ENCODE measurements at regions not wholly inside any gene's neighbourhood (a gene's known extent, or its start where the extent isn't known, plus 50 kb on each side); places are given as distances from the start of the nearest gene placed in this dataset.
"Not testable (repeated sequence)": the region's sequence is repeated elsewhere in the genome, so short reads cannot be mapped to it uniquely, and the experiment has no call there.

DNA sequence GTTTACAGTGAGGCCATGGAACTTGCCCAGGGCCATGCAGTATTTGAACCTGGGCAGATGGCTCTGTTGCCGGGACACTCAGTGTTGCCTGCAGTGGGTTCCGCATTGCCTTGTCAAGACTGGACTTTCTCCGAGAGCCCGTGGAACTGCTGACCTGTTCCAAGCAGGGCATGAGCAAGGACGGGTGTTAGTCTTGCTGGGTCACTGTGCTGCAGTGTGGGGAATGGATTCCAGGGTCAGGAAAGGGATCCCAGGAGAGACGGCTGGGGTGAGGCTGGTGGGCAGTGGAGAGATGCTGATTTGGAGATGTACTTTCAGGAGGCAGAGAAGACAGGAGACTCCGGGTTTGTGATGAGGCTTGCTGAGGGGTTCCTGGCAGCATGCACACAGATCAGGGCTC is 348.7 kb upstream of the HS6ST1 start:
- no peak overlapping the region for H2AFZ ChIP-seq (ENCODE audit: low read length)
- H3K36me3 ChIP-seq (ENCODE audit: insufficient read depth, low read length), result no peaks in the 10 kb centered on the region
- no peaks in the 10 kb centered on the region for H3K79me2 ChIP-seq (ENCODE audit: low read length)
- DNase-seq, result no peak
- no peak overlapping the region for H3K4me2 ChIP-seq (ENCODE audit: low read depth, low read length, poor library complexity, severe bottlenecking)
- no peaks in the 10 kb centered on the region for H3K27me3 ChIP-seq (ENCODE audit: low read length)
- no peaks in the 10 kb centered on the region for H3K4me1 ChIP-seq (ENCODE audit: low read length)
- H4K20me1 ChIP-seq (ENCODE audit: insufficient read depth, low read depth, low read length), result no peaks in the 10 kb centered on the region
- H3K9me3 ChIP-seq (ENCODE audit: low read length), result no peaks in the 10 kb centered on the region
- H3K27ac ChIP-seq (ENCODE audit: low read length), result no peak overlapping the region
- no peak overlapping the region for H3K4me3 ChIP-seq (ENCODE audit: low read length)
- H3K9me2 ChIP-seq (replicated peaks; ENCODE audit: insufficient read depth, low read length), result no peaks in the 10 kb centered on the region
- H3K9ac ChIP-seq (ENCODE audit: low read length), result no peak overlapping the region

- H3K9ac ChIP-seq (ENCODE audit: low read length), result no peak overlapping the region
- DNase-seq, result no peak
- H3K4me3 ChIP-seq (ENCODE audit: low read length), result no peak overlapping the region
- no peaks in the 10 kb centered on the region for H3K4me1 ChIP-seq (ENCODE audit: low read length)
- no peaks in the 10 kb centered on the region for H3K9me3 ChIP-seq (ENCODE audit: low read length)
- no peaks in the 10 kb centered on the region for H4K20me1 ChIP-seq (ENCODE audit: insufficient read depth, low read depth, low read length)
- H3K27ac ChIP-seq (ENCODE audit: low read length), result no peak overlapping the region
- H3K9me2 ChIP-seq (replicated peaks; ENCODE audit: insufficient read depth, low read length), result no peaks in the 10 kb centered on the region
- H3K36me3 ChIP-seq (ENCODE audit: insufficient read depth, low read length), result no peaks in the 10 kb centered on the region
- no peaks in the 10 kb centered on the region for H3K27me3 ChIP-seq (ENCODE audit: low read length)
- no peak overlapping the region for H2AFZ ChIP-seq (ENCODE audit: low read length)
- H3K4me2 ChIP-seq (ENCODE audit: low read depth, low read length, poor library complexity, severe bottlenecking), result no peak overlapping the region
- no peaks in the 10 kb centered on the region for H3K79me2 ChIP-seq (ENCODE audit: low read length)
Measured at GRCh38 chr2:128668946-128669345, 350.3 kb upstream of the HS6ST1 start.

DNA sequence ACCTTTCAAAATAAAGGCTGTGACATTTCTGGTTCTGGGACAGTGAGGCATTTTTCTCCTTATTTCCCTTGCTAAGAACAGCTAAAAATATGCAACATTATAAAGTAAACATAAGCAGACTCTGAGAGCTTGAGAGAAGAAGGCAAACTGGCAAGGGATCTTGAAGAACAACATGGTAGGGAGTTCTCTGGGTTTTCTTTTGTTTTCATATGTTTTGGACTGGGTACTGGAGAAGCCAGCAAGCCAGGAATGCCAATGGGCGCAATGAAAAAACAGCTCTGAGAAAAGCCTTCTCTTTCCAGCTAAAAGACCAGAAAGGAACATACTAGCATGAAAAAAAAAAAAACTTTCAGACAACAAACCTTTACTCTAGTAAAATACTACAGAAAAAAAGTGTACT is 351.4 kb upstream of the HS6ST1 start:
- H4K20me1 ChIP-seq (ENCODE audit: insufficient read depth, low read depth, low read length), result no peaks in the 10 kb centered on the region
- no peak overlapping the region for H2AFZ ChIP-seq (ENCODE audit: low read length)
- no peak overlapping the region for H3K9ac ChIP-seq (ENCODE audit: low read length)
- no peaks in the 10 kb centered on the region for H3K79me2 ChIP-seq (ENCODE audit: low read length)
- H3K9me3 ChIP-seq (ENCODE audit: low read length), result no peaks in the 10 kb centered on the region
- no peak overlapping the region for H3K27ac ChIP-seq (ENCODE audit: low read length)
- H3K4me3 ChIP-seq (ENCODE audit: low read length), result no peak overlapping the region
- no peak for DNase-seq
- no peaks in the 10 kb centered on the region for H3K4me1 ChIP-seq (ENCODE audit: low read length)
- no peak overlapping the region for H3K4me2 ChIP-seq (ENCODE audit: low read depth, low read length, poor library complexity, severe bottlenecking)
- H3K9me2 ChIP-seq (replicated peaks; ENCODE audit: insufficient read depth, low read length), result no peaks in the 10 kb centered on the region
- H3K36me3 ChIP-seq (ENCODE audit: insufficient read depth, low read length), result no peaks in the 10 kb centered on the region
- H3K27me3 ChIP-seq (ENCODE audit: low read length), result no peaks in the 10 kb centered on the region

DNA sequence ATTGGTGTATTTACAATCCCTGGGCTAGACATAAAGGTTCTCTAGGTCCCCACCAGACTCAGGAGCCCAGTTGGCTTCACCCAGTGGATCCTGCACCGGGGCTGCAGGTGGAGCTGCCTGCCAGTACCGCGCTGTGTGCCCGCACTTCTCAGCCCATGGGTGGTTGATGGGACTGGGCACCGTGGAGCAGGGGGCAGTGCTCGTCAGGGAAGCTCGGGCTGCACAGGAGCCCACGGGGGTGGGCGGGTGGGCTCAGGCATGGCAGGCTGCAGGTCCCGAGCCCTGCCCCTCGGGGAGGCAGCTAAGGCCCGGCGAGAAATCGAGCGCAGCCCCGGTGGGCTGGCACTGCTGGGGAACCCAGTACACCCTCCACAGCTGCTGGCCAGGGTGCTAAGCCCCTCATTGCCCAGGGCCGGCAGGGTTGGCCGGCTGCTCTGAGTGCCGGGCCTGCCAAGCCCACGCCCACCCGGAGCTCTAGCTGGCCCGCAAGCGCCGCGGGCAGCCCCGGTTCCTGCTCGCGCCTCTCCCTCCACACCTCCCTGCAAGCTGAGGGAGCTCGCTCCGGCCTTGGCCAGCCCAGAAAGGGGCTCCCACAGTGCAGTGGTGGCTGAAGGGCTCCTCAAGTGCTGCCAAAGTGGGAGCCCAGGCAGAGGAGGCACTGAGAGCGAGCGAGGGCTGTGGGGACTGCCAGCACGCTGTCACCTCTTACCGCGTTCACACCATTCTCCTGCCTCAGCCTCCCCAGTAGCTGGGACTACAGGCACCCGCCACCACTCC is 353.5 kb upstream of the HS6ST1 start:
- H3K27ac ChIP-seq (ENCODE audit: low read length); H3K79me2 ChIP-seq (ENCODE audit: low read length); H3K27me3 ChIP-seq (ENCODE audit: low read length); H3K36me3 ChIP-seq (ENCODE audit: insufficient read depth, low read length); H3K9me3 ChIP-seq (ENCODE audit: low read length); H3K4me2 ChIP-seq (ENCODE audit: low read depth, low read length, poor library complexity, severe bottlenecking); H4K20me1 ChIP-seq (ENCODE audit: insufficient read depth, low read depth, low read length); H3K4me3 ChIP-seq (ENCODE audit: low read length); H2AFZ ChIP-seq (ENCODE audit: low read length); H3K4me1 ChIP-seq (ENCODE audit: low read length); H3K9ac ChIP-seq (ENCODE audit: low read length); DNase-seq; H3K9me2 ChIP-seq (replicated peaks; ENCODE audit: insufficient read depth, low read length): not testable (repeated sequence)

- H3K9ac ChIP-seq (ENCODE audit: low read length); H4K20me1 ChIP-seq (ENCODE audit: insufficient read depth, low read depth, low read length); H3K79me2 ChIP-seq (ENCODE audit: low read length); H2AFZ ChIP-seq (ENCODE audit: low read length); H3K27me3 ChIP-seq (ENCODE audit: low read length); H3K9me3 ChIP-seq (ENCODE audit: low read length); DNase-seq; H3K27ac ChIP-seq (ENCODE audit: low read length); H3K4me3 ChIP-seq (ENCODE audit: low read length); H3K9me2 ChIP-seq (replicated peaks; ENCODE audit: insufficient read depth, low read length); H3K4me1 ChIP-seq (ENCODE audit: low read length); H3K4me2 ChIP-seq (ENCODE audit: low read depth, low read length, poor library complexity, severe bottlenecking); H3K36me3 ChIP-seq (ENCODE audit: insufficient read depth, low read length): not testable (repeated sequence)
Measured at GRCh38 chr2:128679680-128680079, 361.0 kb upstream of the HS6ST1 start.

DNA sequence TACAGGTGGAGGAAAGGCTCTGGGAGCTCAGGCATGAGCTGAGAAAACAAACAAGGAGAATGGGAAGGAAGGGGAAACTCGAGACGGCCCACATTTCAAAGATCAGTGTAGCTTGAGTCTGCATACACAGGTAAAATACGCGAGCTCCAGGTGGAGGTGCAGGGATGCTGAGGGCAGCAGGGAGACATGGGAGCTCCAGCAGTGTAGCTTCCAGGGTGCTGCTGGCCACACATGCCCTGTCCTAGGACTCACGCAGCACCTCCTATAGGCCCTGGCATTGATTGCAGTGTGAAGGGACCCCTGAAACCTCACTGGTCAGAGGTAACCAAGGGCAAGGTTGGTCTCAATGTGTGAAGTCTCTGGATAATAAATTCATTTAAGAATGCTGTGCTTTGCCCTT is 362.8 kb upstream of the HS6ST1 start:
- H3K9me3 ChIP-seq (ENCODE audit: low read length), result no peaks in the 10 kb centered on the region
- H4K20me1 ChIP-seq (ENCODE audit: insufficient read depth, low read depth, low read length), result no peaks in the 10 kb centered on the region
- no peaks in the 10 kb centered on the region for H3K79me2 ChIP-seq (ENCODE audit: low read length)
- no peaks in the 10 kb centered on the region for H3K9me2 ChIP-seq (replicated peaks; ENCODE audit: insufficient read depth, low read length)
- DNase-seq, result peak; percentile 53
- H2AFZ ChIP-seq (ENCODE audit: low read length), result no peak overlapping the region
- no peak overlapping the region for H3K4me2 ChIP-seq (ENCODE audit: low read depth, low read length, poor library complexity, severe bottlenecking)
- H3K27ac ChIP-seq (ENCODE audit: low read length), result no peak overlapping the region
- H3K4me1 ChIP-seq (ENCODE audit: low read length), result peaks cover 5% of the 10 kb centered on the region
- H3K9ac ChIP-seq (ENCODE audit: low read length), result no peak overlapping the region
- no peaks in the 10 kb centered on the region for H3K27me3 ChIP-seq (ENCODE audit: low read length)
- no peaks in the 10 kb centered on the region for H3K36me3 ChIP-seq (ENCODE audit: insufficient read depth, low read length)
- H3K4me3 ChIP-seq (ENCODE audit: low read length), result no peak overlapping the region

GRCh38 chr2:128682266-128682665 is 363.6 kb upstream of the HS6ST1 start:
- Histone ChIP-seq H3K27ac (ENCODE audit: low read length) (no peak overlapping the region), H3K4me1 (ENCODE audit: low read length) (peaks cover 5% of the 10 kb centered on the region), H2AFZ (ENCODE audit: low read length) (no peak overlapping the region), H3K9ac (ENCODE audit: low read length) (no peak overlapping the region), H3K9me3 (ENCODE audit: low read length) (no peaks in the 10 kb centered on the region), H3K27me3 (ENCODE audit: low read length) (no peaks in the 10 kb centered on the region), H3K4me2 (ENCODE audit: low read depth, low read length, poor library complexity, severe bottlenecking) (no peak overlapping the region), H3K36me3 (ENCODE audit: insufficient read depth, low read length) (no peaks in the 10 kb centered on the region), H3K4me3 (ENCODE audit: low read length) (no peak overlapping the region), H3K9me2 (replicated peaks; ENCODE audit: insufficient read depth, low read length) (no peaks in the 10 kb centered on the region), H3K79me2 (ENCODE audit: low read length) (no peaks in the 10 kb centered on the region), H4K20me1 (ENCODE audit: insufficient read depth, low read depth, low read length) (no peaks in the 10 kb centered on the region)
- DNase-seq, result no peak

DNA sequence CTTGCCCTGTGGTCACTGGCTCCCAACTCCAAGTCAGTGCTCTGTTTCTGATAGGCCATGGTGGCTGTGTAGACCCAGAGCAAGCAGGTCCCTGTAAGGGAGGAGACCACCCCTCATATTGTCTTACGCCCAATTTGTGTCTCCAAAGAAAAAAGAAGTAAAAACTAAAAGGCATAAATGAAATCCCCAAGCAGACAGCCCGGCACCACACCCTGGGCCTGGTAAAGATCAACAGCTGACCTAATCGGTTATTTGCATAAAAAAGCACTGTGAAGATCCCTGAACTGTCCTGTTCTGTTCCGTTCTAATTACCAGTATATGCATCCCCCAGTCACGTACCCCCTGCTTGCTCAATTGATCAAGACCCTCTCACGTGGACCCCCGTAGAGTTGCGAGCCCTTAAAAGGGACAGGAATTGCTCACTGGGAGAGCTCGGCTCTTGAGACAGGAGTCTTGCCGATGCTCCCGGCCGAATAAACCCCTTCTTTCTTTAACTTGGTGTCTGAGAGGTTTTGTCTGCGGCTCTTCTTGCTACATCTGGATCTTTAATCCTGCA is 364.1 kb upstream of the HS6ST1 start:
- no peak overlapping the region for H3K27ac ChIP-seq (ENCODE audit: low read length)
- no peak overlapping the region for H3K4me2 ChIP-seq (ENCODE audit: low read depth, low read length, poor library complexity, severe bottlenecking)
- H3K9ac ChIP-seq (ENCODE audit: low read length), result no peak overlapping the region
- no peaks in the 10 kb centered on the region for H4K20me1 ChIP-seq (ENCODE audit: insufficient read depth, low read depth, low read length)
- DNase-seq, result no peak
- peaks cover 5% of the 10 kb centered on the region for H3K4me1 ChIP-seq (ENCODE audit: low read length)
- H3K27me3 ChIP-seq (ENCODE audit: low read length), result no peaks in the 10 kb centered on the region
- no peaks in the 10 kb centered on the region for H3K9me3 ChIP-seq (ENCODE audit: low read length)
- no peaks in the 10 kb centered on the region for H3K79me2 ChIP-seq (ENCODE audit: low read length)
- H2AFZ ChIP-seq (ENCODE audit: low read length), result no peak overlapping the region
- H3K9me2 ChIP-seq (replicated peaks; ENCODE audit: insufficient read depth, low read length), result no peaks in the 10 kb centered on the region
- H3K4me3 ChIP-seq (ENCODE audit: low read length), result no peak overlapping the region
- no peaks in the 10 kb centered on the region for H3K36me3 ChIP-seq (ENCODE audit: insufficient read depth, low read length)
